Parathyroid adenoma (tissue), 2 donors: ENCODE measurements at regions not wholly inside any gene's neighbourhood (a gene's known extent, or its start where the extent isn't known, plus 50 kb on each side); places are given as distances from the start of the nearest gene placed in this dataset.

ENCODE experiments used
- H2AFZ ChIP-seq: fragments of 300-600 bp; sonication (generic); one replicate; pipeline ENCODE4 v1.7.0; 2017; ENCODE audit warnings: antibody characterized with exemption, mild to moderate bottlenecking
- H3K27ac ChIP-seq: fragments of 300-600 bp; sonication (generic); one replicate; pipeline ENCODE4 v1.7.0; 2017
- H3K27me3 ChIP-seq: fragments of 300-600 bp; sonication (generic); one replicate; pipeline ENCODE4 v1.7.0; 2017; ENCODE audit warnings: low read length; ENCODE audit not compliant: control insufficient read depth, insufficient read depth
- H3K36me3 ChIP-seq: fragments of 300-600 bp; sonication (generic); one replicate; pipeline ENCODE4 v1.7.0; 2017; ENCODE audit warnings: low read length; ENCODE audit not compliant: control insufficient read depth, insufficient read depth
- H3K4me1 ChIP-seq: fragments of 300-600 bp; sonication (generic); one replicate; pipeline ENCODE4 v1.7.0; 2017; ENCODE audit warnings: control low read depth
- H3K4me2 ChIP-seq: fragments of 300-600 bp; sonication (generic); one replicate; pipeline ENCODE4 v1.7.0; 2017; ENCODE audit warnings: low read length
- H3K4me3 ChIP-seq: fragments of 300-600 bp; sonication (generic); one replicate; pipeline ENCODE4 v1.7.0; 2017; ENCODE audit warnings: low read depth, low read length
- H3K79me2 ChIP-seq: fragments of 300-600 bp; sonication (generic); one replicate; pipeline ENCODE4 v1.7.0; 2017; ENCODE audit warnings: control low read depth
- H3K9ac ChIP-seq: fragments of 300-600 bp; sonication (generic); one replicate; pipeline ENCODE4 v1.7.0; 2017; ENCODE audit warnings: mild to moderate bottlenecking
- H3K9me3 ChIP-seq: fragments of 300-600 bp; sonication (generic); one replicate; pipeline ENCODE4 v1.7.0; 2017; ENCODE audit warnings: low read length; ENCODE audit not compliant: control insufficient read depth
- CTCF ChIP-seq: fragments of 300-600 bp; sonication (generic); IDR thresholded peaks from one replicate; pipeline ENCODE4 v1.7.0; 2017; ENCODE audit warnings: antibody characterized with exemption, mild to moderate bottlenecking
- donor health status: primary hyperparathyroidism.

GRCh38 chr12:126889501-126889900 lies 1377.5 kb upstream of the TMEM132C start:
- H3K27me3 ChIP-seq: no peaks in the 10 kb centered on the region
- H3K9ac ChIP-seq: no peak overlapping the region
- TF ChIP-seq CTCF: no peak

GRCh38 chr12:126890097-126890496 lies 1376.9 kb upstream of the TMEM132C start:
- no peak overlapping the region for H3K9ac ChIP-seq
- H3K27ac ChIP-seq: no peak overlapping the region
- no peaks in the 10 kb centered on the region for H3K27me3 ChIP-seq
- H3K9me3 ChIP-seq: no peaks in the 10 kb centered on the region
- no peaks in the 10 kb centered on the region for H3K4me1 ChIP-seq
- H3K79me2 ChIP-seq: no peaks in the 10 kb centered on the region
- H2AFZ ChIP-seq: no peak overlapping the region
- H3K36me3 ChIP-seq: no peaks in the 10 kb centered on the region
- H3K4me2 ChIP-seq: no peak overlapping the region
- no peak overlapping the region for H3K4me3 ChIP-seq
- no peak for TF ChIP-seq CTCF

More at GRCh38 chr12:126889501-126889900, 1377.5 kb upstream of the TMEM132C start:
- no peaks in the 10 kb centered on the region for H3K9me3 ChIP-seq
- no peaks in the 10 kb centered on the region for H3K4me1 ChIP-seq
- H3K36me3 ChIP-seq: no peaks in the 10 kb centered on the region
- H3K4me2 ChIP-seq: no peak overlapping the region
- no peak overlapping the region for H2AFZ ChIP-seq
- no peak overlapping the region for H3K27ac ChIP-seq
- no peak overlapping the region for H3K4me3 ChIP-seq
- no peaks in the 10 kb centered on the region for H3K79me2 ChIP-seq

- Histone ChIP-seq H3K27ac (no peak overlapping the region), H3K4me1 (no peaks in the 10 kb centered on the region), H3K79me2 (no peaks in the 10 kb centered on the region), H3K4me2 (no peak overlapping the region), H3K9ac (no peak overlapping the region), H3K4me3 (no peak overlapping the region), H3K27me3 (no peaks in the 10 kb centered on the region), H3K36me3 (no peaks in the 10 kb centered on the region), H2AFZ (no peak overlapping the region), H3K9me3 (no peaks in the 10 kb centered on the region)
- TF ChIP-seq CTCF: no peak
Observed at GRCh38 chr12:126891789-126892188, 1375.2 kb upstream of the TMEM132C start.

GRCh38 chr12:126895951-126896913 lies 1370.7 kb upstream of the TMEM132C start:
- Histone ChIP-seq H3K4me3 (no peak overlapping the region), H3K9me3 (no peaks in the 10 kb centered on the region), H2AFZ (no peak overlapping the region), H3K4me1 (no peaks in the 10 kb centered on the region), H3K9ac (no peak overlapping the region), H3K27me3 (no peaks in the 10 kb centered on the region), H3K36me3 (no peaks in the 10 kb centered on the region), H3K4me2 (no peak overlapping the region), H3K27ac (no peak overlapping the region), H3K79me2 (no peaks in the 10 kb centered on the region)
- TF ChIP-seq CTCF: no peak
